H9 (cell line): ENCODE measurements at regions not wholly inside any gene's neighbourhood (a gene's known extent, or its start where the extent isn't known, plus 50 kb on each side); places are given as distances from the start of the nearest gene placed in this dataset.

Experiments
- DNase-seq: peaks from one replicate; pipeline ENCODE4 v3.0.0-alpha.2; 2017
- H2AFZ ChIP-seq: one replicate; pipeline ENCODE4 v1.6.1; 2013; ENCODE audit warnings: mild to moderate bottlenecking, low read length, control low read depth, moderate library complexity
- H2AK5ac ChIP-seq: 2 replicates; pipeline ENCODE4 v1.6.1; 2013; ENCODE audit warnings: low read length, control low read depth, mixed read lengths; ENCODE audit not compliant: insufficient read length
- H2BK120ac ChIP-seq: one replicate; pipeline ENCODE4 v1.6.1; 2013; ENCODE audit warnings: low read depth, mild to moderate bottlenecking, low read length, control low read depth, inconsistent platforms; ENCODE audit not compliant: poor library complexity, severe bottlenecking
- H2BK12ac ChIP-seq: 2 replicates; pipeline ENCODE4 v1.6.1; 2013; ENCODE audit warnings: low read length, control low read depth, mixed read lengths, low read depth; ENCODE audit not compliant: insufficient read length
- H2BK15ac ChIP-seq: 2 replicates; pipeline ENCODE4 v1.6.1; 2013; ENCODE audit warnings: low read depth, low read length, control low read depth
- H2BK20ac ChIP-seq: one replicate; pipeline ENCODE4 v1.6.1; 2013; ENCODE audit warnings: low read depth, mild to moderate bottlenecking, low read length, control low read depth, inconsistent platforms; ENCODE audit not compliant: poor library complexity, severe bottlenecking
- H2BK5ac ChIP-seq: 2 replicates; pipeline ENCODE4 v1.6.1; 2013; ENCODE audit warnings: low read length, control low read depth, mixed read lengths; ENCODE audit not compliant: insufficient read length
- H3K14ac ChIP-seq: 2 replicates; pipeline ENCODE4 v1.6.1; 2013; ENCODE audit warnings: low read length, control low read depth; ENCODE audit not compliant: insufficient read depth
- H3K18ac ChIP-seq: 2 replicates; pipeline ENCODE4 v1.6.1; 2013; ENCODE audit warnings: low read depth, mild to moderate bottlenecking, mixed read lengths, low read length, control low read depth; ENCODE audit not compliant: insufficient read length
- H3K23ac ChIP-seq: 2 replicates; pipeline ENCODE4 v1.6.1; 2013; ENCODE audit warnings: low read length, control low read depth, mixed read lengths, low read depth; ENCODE audit not compliant: insufficient read length
- H3K23me2 ChIP-seq: 2 replicates; pipeline ENCODE4 v1.6.1; 2013; ENCODE audit warnings: low read depth, mild to moderate bottlenecking, mixed read lengths, low read length, control low read depth; ENCODE audit not compliant: insufficient read length, poor library complexity, severe bottlenecking
- H3K27ac ChIP-seq: 2 replicates; pipeline ENCODE4 v1.5.1; 2013; ENCODE audit warnings: low read length, control low read depth, mixed read lengths, low read depth; ENCODE audit not compliant: insufficient read length
- H3K27me3 ChIP-seq: 2 replicates; pipeline ENCODE4 v1.6.1; 2013; ENCODE audit warnings: low read length, control low read depth, inconsistent platforms; ENCODE audit not compliant: insufficient read depth
- H3K4ac ChIP-seq: 2 replicates; pipeline ENCODE4 v1.6.1; 2013; ENCODE audit warnings: low read depth, mild to moderate bottlenecking, control low read depth, inconsistent platforms, low read length, moderate library complexity
- H3K4me1 ChIP-seq: 2 replicates; pipeline ENCODE4 v1.6.1; 2013; ENCODE audit warnings: low read length, control low read depth, inconsistent platforms; ENCODE audit not compliant: insufficient read depth
- H3K4me2 ChIP-seq: 2 replicates; pipeline ENCODE4 v1.6.1; 2013; ENCODE audit warnings: low read length, control low read depth, mixed read lengths; ENCODE audit not compliant: insufficient read length, insufficient read depth
- H3K56ac ChIP-seq: 2 replicates; pipeline ENCODE4 v1.6.1; 2013; ENCODE audit warnings: low read depth, mild to moderate bottlenecking, mixed read lengths, low read length, control low read depth; ENCODE audit not compliant: insufficient read length
- H3K79me1 ChIP-seq: 2 replicates; pipeline ENCODE4 v1.6.1; 2013; ENCODE audit warnings: low read depth, mild to moderate bottlenecking, moderate library complexity, low read length, control low read depth, inconsistent platforms; ENCODE audit not compliant: insufficient read depth, poor library complexity, severe bottlenecking
- H3K79me2 ChIP-seq: 2 replicates; pipeline ENCODE4 v1.6.1; 2013; ENCODE audit warnings: low read length, control low read depth, inconsistent platforms; ENCODE audit not compliant: insufficient read depth
- H3K9ac ChIP-seq: 2 replicates; pipeline ENCODE4 v1.6.1; 2013; ENCODE audit warnings: low read length, control low read depth, mixed read lengths; ENCODE audit not compliant: insufficient read length; ENCODE audit errors: extremely low read depth
- H3K9me3 ChIP-seq: one replicate; pipeline ENCODE4 v1.6.1; 2013; ENCODE audit warnings: low read depth, low read length, inconsistent platforms; ENCODE audit not compliant: control insufficient read depth
- H3T11ph ChIP-seq: one replicate; pipeline ENCODE4 v1.6.1; 2013; ENCODE audit warnings: mild to moderate bottlenecking, low read length, control low read depth, inconsistent platforms
- H4K20me1 ChIP-seq: one replicate; pipeline ENCODE4 v1.6.1; 2013; ENCODE audit not compliant: control insufficient read depth, insufficient read length, insufficient read depth
- H4K5ac ChIP-seq: 2 replicates; pipeline ENCODE4 v1.6.1; 2013; ENCODE audit warnings: low read depth, mild to moderate bottlenecking, mixed read lengths, low read length, control low read depth; ENCODE audit not compliant: insufficient read length
- H4K8ac ChIP-seq: replicated peaks from 2 replicates; pipeline ENCODE4 v1.6.1; 2013; ENCODE audit warnings: low read length, control low read depth, mixed read lengths, low read depth; ENCODE audit not compliant: insufficient read length
- H4K91ac ChIP-seq: 2 replicates; pipeline ENCODE4 v1.6.1; 2013; ENCODE audit warnings: low read depth, mild to moderate bottlenecking, moderate library complexity, mixed read lengths, low read length, control low read depth; ENCODE audit not compliant: insufficient read length
- H3K27ac Mint-ChIP-seq, 3 experiments: 2 replicates in 2 of 3; 3 replicates in 1 of 3; pipeline ENCODE4 v1.8.0; 2020 to 2021; ENCODE audit warnings: mixed read lengths in 3 of 3, mild to moderate bottlenecking in 1 of 3, moderate library complexity in 1 of 3
- H3K27me3 Mint-ChIP-seq: 2 replicates; pipeline ENCODE4 v1.8.0; 2021; ENCODE audit warnings: low read depth, mild to moderate bottlenecking, moderate library complexity, mixed read lengths
- H3K36me3 Mint-ChIP-seq, 3 experiments: 2 replicates in 2 of 3; 3 replicates in 1 of 3; pipeline ENCODE4 v1.8.0; 2020 to 2021; ENCODE audit warnings: low read depth in 3 of 3, mixed read lengths in 3 of 3; ENCODE audit not compliant: insufficient read depth in 1 of 3
- H3K4me1 Mint-ChIP-seq, 2 experiments: 2 replicates each; pipeline ENCODE4 v1.8.0; 2020; ENCODE audit warnings: mixed read lengths in 2 of 2
- H3K4me3 Mint-ChIP-seq, 2 experiments: 2 replicates in 1 of 2; 3 replicates in 1 of 2; pipeline ENCODE4 v1.8.0; 2020 to 2021; ENCODE audit warnings: mild to moderate bottlenecking in 2 of 2, mixed read lengths in 2 of 2, moderate library complexity in 1 of 2
- H3K9me3 Mint-ChIP-seq, 2 experiments: 2 replicates in 1 of 2; 3 replicates in 1 of 2; pipeline ENCODE4 v1.8.0; 2020; ENCODE audit warnings: mild to moderate bottlenecking in 2 of 2, mixed read lengths in 2 of 2, moderate library complexity in 1 of 2
- WGBS: extraction: QIAGEN DNeasy Blood & Tissue Kit; methylation state at CpG from one replicate; pipeline ENCODE4 v1.1.7; 2013; ENCODE audit warnings: missing lambda C conversion rate, low lambda C conversion rate, mixed read lengths; ENCODE audit not compliant: insufficient read length; ENCODE audit errors: extremely low coverage; 5-methylcytosine and 5-hydroxymethylcytosine counted together
- TF ChIP-seq, protein P1 (sequence below): fragments of 200-600 bp; sonication (generic); conservative IDR thresholded peaks from 3 replicates; pipeline ENCODE4 v1.8.0; 2021; ENCODE audit warnings: antibody characterized with exemption, mild to moderate bottlenecking

- no peaks in the 10 kb centered on the region for H3K27me3 Mint-ChIP-seq
- Histone ChIP-seq H3K23me2 (no peaks in the 10 kb centered on the region), H2BK12ac (no peak overlapping the region), H3K4me1 (no peaks in the 10 kb centered on the region), H3K4me2 (no peak overlapping the region), H2BK5ac (no peak overlapping the region), H2AFZ (no peak overlapping the region), H3K79me2 (no peaks in the 10 kb centered on the region), H3K27ac (no peak overlapping the region), H2BK15ac (no peak overlapping the region), H2AK5ac (no peak overlapping the region), H3K4ac (no peak overlapping the region), H3K27me3 (no peaks in the 10 kb centered on the region), H4K91ac (no peak overlapping the region), H3K9me3 (no peaks in the 10 kb centered on the region), H3K23ac (no peak overlapping the region), H2BK20ac (no peak overlapping the region), H3K18ac (no peak overlapping the region), H3K79me1 (no peaks in the 10 kb centered on the region), H3K56ac (no peak overlapping the region), H4K20me1 (no peaks in the 10 kb centered on the region), H3T11ph (no peak overlapping the region), H4K5ac (no peak overlapping the region), H3K9ac (no peak overlapping the region), H2BK120ac (no peak overlapping the region), H3K14ac (no peak overlapping the region), H4K8ac (no peak overlapping the region)
- H3K4me3 Mint-ChIP-seq = no peak overlapping the region
- H3K4me1 Mint-ChIP-seq = no peaks in the 10 kb centered on the region
- TF ChIP-seq, protein P1, sequence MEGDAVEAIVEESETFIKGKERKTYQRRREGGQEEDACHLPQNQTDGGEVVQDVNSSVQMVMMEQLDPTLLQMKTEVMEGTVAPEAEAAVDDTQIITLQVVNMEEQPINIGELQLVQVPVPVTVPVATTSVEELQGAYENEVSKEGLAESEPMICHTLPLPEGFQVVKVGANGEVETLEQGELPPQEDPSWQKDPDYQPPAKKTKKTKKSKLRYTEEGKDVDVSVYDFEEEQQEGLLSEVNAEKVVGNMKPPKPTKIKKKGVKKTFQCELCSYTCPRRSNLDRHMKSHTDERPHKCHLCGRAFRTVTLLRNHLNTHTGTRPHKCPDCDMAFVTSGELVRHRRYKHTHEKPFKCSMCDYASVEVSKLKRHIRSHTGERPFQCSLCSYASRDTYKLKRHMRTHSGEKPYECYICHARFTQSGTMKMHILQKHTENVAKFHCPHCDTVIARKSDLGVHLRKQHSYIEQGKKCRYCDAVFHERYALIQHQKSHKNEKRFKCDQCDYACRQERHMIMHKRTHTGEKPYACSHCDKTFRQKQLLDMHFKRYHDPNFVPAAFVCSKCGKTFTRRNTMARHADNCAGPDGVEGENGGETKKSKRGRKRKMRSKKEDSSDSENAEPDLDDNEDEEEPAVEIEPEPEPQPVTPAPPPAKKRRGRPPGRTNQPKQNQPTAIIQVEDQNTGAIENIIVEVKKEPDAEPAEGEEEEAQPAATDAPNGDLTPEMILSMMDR = no peak
- DNase-seq = no peak
- H3K36me3 Mint-ChIP-seq = no peaks in the 10 kb centered on the region
- WGBS = no CpG with 5 or more reads among the region's 1 CpG
- H3K9me3 Mint-ChIP-seq = no peaks in the 10 kb centered on the region
- H3K27ac Mint-ChIP-seq = no peak overlapping the region
Measured at GRCh38 chr5:93328833-93329232, 252.2 kb downstream of the NR2F1-AS1 start.
